Muscle layer of colon (tissue), 2 donors: ENCODE measurements at regions not wholly inside any gene's neighbourhood (a gene's known extent, or its start where the extent isn't known, plus 50 kb on each side); places are given as distances from the start of the nearest gene placed in this dataset.
"Not testable (repeated sequence)": the region's sequence is repeated elsewhere in the genome, so short reads cannot be mapped to it uniquely, and the experiment has no call there.

Source experiments
- H3K27ac ChIP-seq: one replicate; pipeline ENCODE4 v1.7.0; 2013; ENCODE audit warnings: low read depth, mild to moderate bottlenecking, low read length, moderate library complexity
- H3K27me3 ChIP-seq, 2 donors: one replicate each; pipeline ENCODE4 v1.7.0; 2013; ENCODE audit warnings: low read length in 2 of 2, mild to moderate bottlenecking in 2 of 2; ENCODE audit not compliant: insufficient read depth in 2 of 2, control insufficient read depth in 1 of 2
- H3K36me3 ChIP-seq: one replicate; pipeline ENCODE4 v1.7.0; 2013; ENCODE audit warnings: mild to moderate bottlenecking, low read length; ENCODE audit not compliant: insufficient read depth
- H3K4me1 ChIP-seq: one replicate; pipeline ENCODE4 v1.7.0; 2013; ENCODE audit warnings: mild to moderate bottlenecking, low read length; ENCODE audit not compliant: insufficient read depth
- H3K4me3 ChIP-seq, 2 donors: one replicate each; pipeline ENCODE4 v1.7.0; 2013; ENCODE audit warnings: low read length in 2 of 2, low read depth in 1 of 2, mild to moderate bottlenecking in 1 of 2, moderate library complexity in 1 of 2
- H3K9ac ChIP-seq: one replicate; pipeline ENCODE4 v1.7.0; 2013; ENCODE audit warnings: low read length
- H3K9me3 ChIP-seq: one replicate; pipeline ENCODE4 v1.7.0; 2013; ENCODE audit warnings: mild to moderate bottlenecking, low read length
- donor health status: abdominal sarcoma.
- donor health status: Adenocarcinoma of cecum.

- no peaks in the 10 kb centered on the region for H3K27me3 ChIP-seq
- no peak overlapping the region for H3K4me3 ChIP-seq
- H3K4me1 ChIP-seq, result no peaks in the 10 kb centered on the region
- H3K27ac ChIP-seq, result no peak overlapping the region
- no peaks in the 10 kb centered on the region for H3K9me3 ChIP-seq
- no peaks in the 10 kb centered on the region for H3K36me3 ChIP-seq
- H3K9ac ChIP-seq, result no peak overlapping the region
Observed at GRCh38 chr1:55311057-55311641, 96.0 kb upstream of the USP24 start.

DNA sequence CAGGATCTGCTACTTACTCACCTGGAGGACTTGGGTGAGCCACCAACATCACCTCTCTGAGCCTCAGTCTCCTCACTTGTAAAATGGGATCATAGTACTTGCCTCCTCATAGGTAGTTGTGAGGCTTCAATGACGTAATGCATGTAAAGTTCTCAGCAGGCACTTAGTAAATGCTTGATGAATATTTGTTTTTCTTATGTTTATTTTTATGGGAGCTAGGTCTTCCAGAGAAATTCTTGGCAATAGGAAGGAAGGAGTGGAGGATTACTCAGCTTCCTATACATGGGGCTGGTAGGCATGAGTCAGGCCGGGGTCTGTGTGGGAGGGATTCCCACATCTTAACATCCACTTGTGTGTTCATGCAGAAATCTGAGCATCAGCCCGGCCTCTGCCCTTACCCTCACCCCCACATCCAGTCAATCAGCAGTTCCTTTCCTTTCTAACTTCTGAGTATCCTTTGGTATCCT, 95.4 kb upstream of the USP24 start:
- Histone ChIP-seq H3K27ac (no peak overlapping the region), H3K4me3 (no peak overlapping the region), H3K9me3 (no peaks in the 10 kb centered on the region), H3K36me3 (no peaks in the 10 kb centered on the region), H3K4me1 (no peaks in the 10 kb centered on the region), H3K27me3 (no peaks in the 10 kb centered on the region), H3K9ac (no peak overlapping the region)

- Histone ChIP-seq H3K4me1 (no peaks in the 10 kb centered on the region), H3K9ac (no peak overlapping the region), H3K4me3 (no peak overlapping the region), H3K36me3 (no peaks in the 10 kb centered on the region), H3K27ac (no peak overlapping the region), H3K9me3 (no peaks in the 10 kb centered on the region), H3K27me3 (no peaks in the 10 kb centered on the region)
Observed at GRCh38 chr1:55309786-55310504, 94.8 kb upstream of the USP24 start.

- Histone ChIP-seq H3K9ac (no peak overlapping the region), H3K27ac (no peak overlapping the region), H3K36me3 (no peaks in the 10 kb centered on the region), H3K4me1 (no peaks in the 10 kb centered on the region), H3K9me3 (no peaks in the 10 kb centered on the region), H3K27me3 (no peaks in the 10 kb centered on the region), H3K4me3 (no peak overlapping the region)
Observed at GRCh38 chr1:55309053-55309452, 93.9 kb upstream of the USP24 start.

- H3K9ac ChIP-seq, result no peak overlapping the region
- no peaks in the 10 kb centered on the region for H3K36me3 ChIP-seq
- no peaks in the 10 kb centered on the region for H3K27me3 ChIP-seq
- H3K27ac ChIP-seq, result no peak overlapping the region
- H3K4me3 ChIP-seq, result no peak overlapping the region
- H3K9me3 ChIP-seq, result no peaks in the 10 kb centered on the region
- no peaks in the 10 kb centered on the region for H3K4me1 ChIP-seq
Observed at GRCh38 chr1:55305735-55306134, 90.6 kb upstream of the USP24 start.

GRCh38 chr1:55304229-55304740, 89.1 kb upstream of the USP24 start:
- Histone ChIP-seq H3K4me3 (no peak overlapping the region), H3K9me3 (no peaks in the 10 kb centered on the region), H3K36me3 (no peaks in the 10 kb centered on the region), H3K9ac (no peak overlapping the region), H3K4me1 (no peaks in the 10 kb centered on the region), H3K27ac (no peak overlapping the region), H3K27me3 (no peaks in the 10 kb centered on the region)

DNA sequence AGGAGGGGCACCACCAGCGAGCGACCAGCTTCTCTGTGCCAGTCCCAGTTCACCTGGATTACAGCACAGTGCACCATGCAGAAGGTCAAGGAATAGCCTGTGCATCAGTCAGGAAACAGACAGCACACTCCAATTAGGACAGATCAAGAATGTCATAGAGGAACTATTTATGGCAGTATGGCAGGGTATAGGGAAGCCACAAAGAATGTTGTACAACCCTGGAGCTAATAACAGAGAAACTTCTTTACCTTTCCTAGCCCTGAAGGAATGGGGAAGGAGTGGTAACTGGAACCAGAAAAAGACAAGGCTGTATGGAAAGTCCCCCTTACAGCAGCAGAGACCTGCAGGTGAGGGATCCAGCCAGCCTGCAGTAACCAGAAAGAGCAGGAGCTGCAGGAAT, 87.8 kb upstream of the USP24 start:
- no peaks in the 10 kb centered on the region for H3K36me3 ChIP-seq
- H3K27me3 ChIP-seq, result no peaks in the 10 kb centered on the region
- no peak overlapping the region for H3K4me3 ChIP-seq
- H3K27ac ChIP-seq, result no peak overlapping the region
- H3K9me3 ChIP-seq, result no peaks in the 10 kb centered on the region
- H3K9ac ChIP-seq, result no peak overlapping the region
- H3K4me1 ChIP-seq, result no peaks in the 10 kb centered on the region

- H3K27me3 ChIP-seq, result no peaks in the 10 kb centered on the region
- H3K9me3 ChIP-seq, result no peaks in the 10 kb centered on the region
- H3K4me1 ChIP-seq, result no peaks in the 10 kb centered on the region
- no peaks in the 10 kb centered on the region for H3K36me3 ChIP-seq
- H3K4me3 ChIP-seq, result no peak overlapping the region
- H3K27ac ChIP-seq, result no peak overlapping the region
- no peak overlapping the region for H3K9ac ChIP-seq
Observed at GRCh38 chr1:55301912-55302311, 86.7 kb upstream of the USP24 start.

- Histone ChIP-seq H3K4me1 (no peaks in the 10 kb centered on the region), H3K36me3 (no peaks in the 10 kb centered on the region), H3K4me3 (no peak overlapping the region), H3K27ac (no peak overlapping the region), H3K9ac (no peak overlapping the region), H3K27me3 (no peaks in the 10 kb centered on the region), H3K9me3 (no peaks in the 10 kb centered on the region)
Observed at GRCh38 chr1:55300975-55301374, 85.8 kb upstream of the USP24 start.

- Histone ChIP-seq H3K27me3 (no peaks in the 10 kb centered on the region), H3K4me1 (no peaks in the 10 kb centered on the region), H3K9ac (no peak overlapping the region), H3K27ac (no peak overlapping the region), H3K9me3 (no peaks in the 10 kb centered on the region), H3K4me3 (no peak overlapping the region), H3K36me3 (no peaks in the 10 kb centered on the region)
Observed at GRCh38 chr1:55298167-55298894, 83.2 kb upstream of the USP24 start.

DNA sequence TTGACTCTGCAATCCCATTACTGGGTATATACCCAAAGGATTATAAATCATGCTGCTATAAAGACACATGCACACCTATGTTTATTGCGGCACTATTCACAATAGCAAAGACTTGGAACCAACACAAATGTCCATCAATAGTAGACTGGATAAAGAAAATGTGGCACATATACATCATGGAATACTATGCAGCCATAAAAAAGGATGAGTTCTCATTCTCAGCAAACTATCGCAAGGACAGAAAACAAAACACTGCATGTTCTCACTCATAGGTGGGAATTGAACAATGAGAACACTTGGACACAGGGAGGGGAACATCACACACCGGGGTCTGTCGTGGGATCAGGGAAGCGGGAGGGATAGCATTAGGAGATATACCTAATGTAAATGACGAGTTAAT, 81.1 kb upstream of the USP24 start:
- H3K4me3 ChIP-seq, H3K27ac ChIP-seq, H3K4me1 ChIP-seq, H3K9ac ChIP-seq, H3K9me3 ChIP-seq, H3K27me3 ChIP-seq, H3K36me3 ChIP-seq: not testable (repeated sequence)
